ENCODE measurements at regions not wholly inside any gene's neighbourhood (a gene's known extent, or its start where the extent isn't known, plus 50 kb on each side); places are given as distances from the start of the nearest gene placed in this dataset.

DNA sequence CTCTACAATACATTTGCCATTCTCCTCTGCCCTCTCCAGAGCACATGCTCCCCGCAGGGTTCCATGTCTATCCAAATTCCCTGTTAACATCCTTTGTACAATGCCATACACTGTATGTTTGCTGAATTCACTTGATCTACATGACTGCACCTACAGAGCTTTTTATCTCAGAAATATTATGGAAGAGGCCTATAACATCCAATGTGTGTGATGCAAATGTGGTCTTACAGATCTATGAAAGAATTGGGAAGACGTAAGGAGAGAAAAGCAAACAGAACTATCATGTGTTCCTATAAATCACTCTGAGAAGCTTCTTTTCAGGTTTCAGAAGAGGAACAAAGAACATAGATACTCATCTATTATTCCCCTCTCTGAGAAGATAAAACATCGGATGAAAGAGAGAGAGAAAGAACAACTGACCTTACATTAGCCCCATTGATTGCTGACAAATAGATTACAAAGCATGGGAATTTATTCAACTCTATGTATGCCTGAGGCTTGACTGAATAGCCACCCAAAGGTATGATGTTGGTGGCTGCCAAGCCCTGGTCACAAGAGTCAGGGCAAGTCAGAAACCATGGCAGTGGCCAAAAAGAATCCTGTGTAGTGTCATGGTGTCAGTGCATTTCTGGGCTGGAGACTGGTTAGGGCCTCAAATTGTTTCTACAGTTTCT is 425.2 kb downstream of the FOXO1 start:
- TF ChIP-seq, protein P1, sequence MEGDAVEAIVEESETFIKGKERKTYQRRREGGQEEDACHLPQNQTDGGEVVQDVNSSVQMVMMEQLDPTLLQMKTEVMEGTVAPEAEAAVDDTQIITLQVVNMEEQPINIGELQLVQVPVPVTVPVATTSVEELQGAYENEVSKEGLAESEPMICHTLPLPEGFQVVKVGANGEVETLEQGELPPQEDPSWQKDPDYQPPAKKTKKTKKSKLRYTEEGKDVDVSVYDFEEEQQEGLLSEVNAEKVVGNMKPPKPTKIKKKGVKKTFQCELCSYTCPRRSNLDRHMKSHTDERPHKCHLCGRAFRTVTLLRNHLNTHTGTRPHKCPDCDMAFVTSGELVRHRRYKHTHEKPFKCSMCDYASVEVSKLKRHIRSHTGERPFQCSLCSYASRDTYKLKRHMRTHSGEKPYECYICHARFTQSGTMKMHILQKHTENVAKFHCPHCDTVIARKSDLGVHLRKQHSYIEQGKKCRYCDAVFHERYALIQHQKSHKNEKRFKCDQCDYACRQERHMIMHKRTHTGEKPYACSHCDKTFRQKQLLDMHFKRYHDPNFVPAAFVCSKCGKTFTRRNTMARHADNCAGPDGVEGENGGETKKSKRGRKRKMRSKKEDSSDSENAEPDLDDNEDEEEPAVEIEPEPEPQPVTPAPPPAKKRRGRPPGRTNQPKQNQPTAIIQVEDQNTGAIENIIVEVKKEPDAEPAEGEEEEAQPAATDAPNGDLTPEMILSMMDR (IDR thresholded peaks at IDR 0.05) = no peak
- no peak for TF ChIP-seq POLR2A (IDR thresholded peaks at IDR 0.05)
